ENCODE measurements at regions not wholly inside any gene's neighbourhood (a gene's known extent, or its start where the extent isn't known, plus 50 kb on each side); places are given as distances from the start of the nearest gene placed in this dataset.

DNA sequence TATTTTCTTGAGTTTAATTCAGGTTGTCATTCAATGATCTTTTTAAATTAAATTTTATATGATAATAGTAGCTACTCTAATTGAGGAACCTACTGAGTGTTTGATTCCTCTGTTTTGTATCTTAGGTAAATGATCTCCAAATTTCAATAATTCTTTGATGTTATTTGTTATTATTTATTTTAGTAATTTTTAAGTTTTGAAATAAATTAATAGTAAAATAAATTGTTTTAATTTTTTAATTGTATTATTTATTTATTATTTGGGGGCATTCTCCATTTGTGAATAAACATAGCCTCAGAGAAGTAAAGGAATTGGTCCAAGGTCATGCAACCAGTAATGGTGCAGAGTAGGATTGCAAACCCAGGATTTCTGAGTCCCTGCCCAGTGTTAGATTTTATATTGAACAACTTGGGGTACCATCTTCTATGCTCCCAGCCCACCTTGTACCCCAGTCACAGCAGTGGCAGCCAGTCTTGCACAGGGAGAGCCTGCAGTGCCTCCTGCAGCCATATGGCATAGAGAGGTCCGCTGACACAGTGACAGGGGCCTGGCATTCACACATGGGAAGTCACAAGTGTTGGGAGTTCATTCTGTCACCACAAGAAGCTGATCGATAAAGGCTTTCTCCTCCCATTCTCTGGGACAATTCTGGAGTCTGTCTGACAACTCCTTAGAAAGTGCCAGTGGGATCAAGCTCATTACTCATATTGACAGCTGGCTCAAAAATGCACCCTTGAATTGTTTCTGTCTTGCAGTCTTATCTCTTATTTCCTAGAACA lies 110.0 kb upstream of the ETAA1 start:
- Histone ChIP-seq H4K20me1 (ENCODE audit: control insufficient read depth, insufficient read depth) (no peaks in the 10 kb centered on the region), H3K36me3 (ENCODE audit: control insufficient read depth in 2 of 2, insufficient read depth in 2 of 2, low read length in 1 of 2) (no peaks in the 10 kb centered on the region), H3K79me2 (ENCODE audit: control insufficient read depth, insufficient read depth, low read length) (no peaks in the 10 kb centered on the region), H3K4me1 (ENCODE audit: control insufficient read depth, insufficient read depth, low read length) (no peaks in the 10 kb centered on the region), H3K27ac (ENCODE audit: control insufficient read depth, insufficient read depth) (no peak overlapping the region), H2AFZ (ENCODE audit: control insufficient read depth, low read depth, low read length) (no peak overlapping the region), H3K9me3 (replicated peaks; ENCODE audit: control insufficient read depth, insufficient read depth, low read length) (no peaks in the 10 kb centered on the region), H3K4me2 (ENCODE audit: control insufficient read depth, insufficient read depth) (no peak overlapping the region), H3K27me3 (replicated peaks in 1 of 2; ENCODE audit: control insufficient read depth in 2 of 2, insufficient read depth in 2 of 2, low read length in 1 of 2) (no peaks in the 10 kb centered on the region), H3K4me3 (no peak overlapping the region), H3K9ac (ENCODE audit: control insufficient read depth, insufficient read depth, low read length) (no peak overlapping the region)
- TF ChIP-seq SMARCA5 (IDR thresholded peaks at IDR 0.05) (no peak), ZNF687 (IDR thresholded peaks at IDR 0.05) (no peak), SMAD5 (IDR thresholded peaks at IDR 0.05; ENCODE audit: low read depth) (no peak), MTA3 (IDR thresholded peaks at IDR 0.05; ENCODE audit: borderline replicate concordance, low read length) (no peak), HCFC1 (IDR thresholded peaks at IDR 0.05; ENCODE audit: low read length) (no peak)
- TF ChIP-seq, protein P1, sequence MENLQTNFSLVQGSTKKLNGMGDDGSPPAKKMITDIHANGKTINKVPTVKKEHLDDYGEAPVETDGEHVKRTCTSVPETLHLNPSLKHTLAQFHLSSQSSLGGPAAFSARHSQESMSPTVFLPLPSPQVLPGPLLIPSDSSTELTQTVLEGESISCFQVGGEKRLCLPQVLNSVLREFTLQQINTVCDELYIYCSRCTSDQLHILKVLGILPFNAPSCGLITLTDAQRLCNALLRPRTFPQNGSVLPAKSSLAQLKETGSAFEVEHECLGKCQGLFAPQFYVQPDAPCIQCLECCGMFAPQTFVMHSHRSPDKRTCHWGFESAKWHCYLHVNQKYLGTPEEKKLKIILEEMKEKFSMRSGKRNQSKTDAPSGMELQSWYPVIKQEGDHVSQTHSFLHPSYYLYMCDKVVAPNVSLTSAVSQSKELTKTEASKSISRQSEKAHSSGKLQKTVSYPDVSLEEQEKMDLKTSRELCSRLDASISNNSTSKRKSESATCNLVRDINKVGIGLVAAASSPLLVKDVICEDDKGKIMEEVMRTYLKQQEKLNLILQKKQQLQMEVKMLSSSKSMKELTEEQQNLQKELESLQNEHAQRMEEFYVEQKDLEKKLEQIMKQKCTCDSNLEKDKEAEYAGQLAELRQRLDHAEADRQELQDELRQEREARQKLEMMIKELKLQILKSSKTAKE (IDR thresholded peaks at IDR 0.05; ENCODE audit: low read depth, poor library complexity, severe bottlenecking), result no peak
- ATAC-seq (no peak), DNase-seq (ENCODE audit: low read depth, low spot score) (no peak), FAIRE-seq (no peak)
- in situ Hi-C loops (cut with MboI), result no loop called here
- no TSS peak for BruUV-seq (replicated peaks)
- WGBS (ENCODE audit: insufficient coverage, insufficient replicate concordance, low lambda C conversion rate, missing lambda C conversion rate), result 32% methylated on average over 2 of the region's 2 CpGs
- RAD21 ChIA-PET (ENCODE audit: unreplicated experiment), result no interaction called here
- intact Hi-C loops (cut with micrococcal nuclease; ENCODE audit: unreplicated experiment), result no loop called here
- SMC1A ChIA-PET (ENCODE audit: uncharacterized antibody, unreplicated experiment), result no interaction called here
- POLR2A ChIA-PET, result no interaction called here
- CTCF ChIA-PET, result no interaction called here

Measured in GM12878 (cell line).